Activated CD4-positive, alpha-beta T cell treated with anti-CD3 and anti-CD28 coated beads, Interleukin-2, amount 10 ng/mL, durations not matched to agents 7 days and 5 days (primary cell): ENCODE measurements at regions not wholly inside any gene's neighbourhood (a gene's known extent, or its start where the extent isn't known, plus 50 kb on each side); places are given as distances from the start of the nearest gene placed in this dataset.

Experiments
- CTCF ChIA-PET: fragments of 350-600 bp; sonication (Branson Sonifier 250); formaldehyde crosslinking; loops from one replicate; lab custom pipeline; 2021; ENCODE audit warnings: antibody characterized with exemption; lab: Charles Lee
- POLR2A ChIA-PET: fragments of 350-600 bp; sonication (Branson Sonifier 250); formaldehyde crosslinking; loops from one replicate; lab custom pipeline; 2021; ENCODE audit warnings: antibody characterized with exemption; lab: Charles Lee
- DNase-seq: peaks from one replicate; pipeline ENCODE4 v3.0.0-alpha.2; 2020
- H3K27ac Mint-ChIP-seq: one replicate; pipeline ENCODE4 v1.8.0; 2021; ENCODE audit warnings: mild to moderate bottlenecking, moderate library complexity, mixed read lengths
- H3K27me3 Mint-ChIP-seq: one replicate; pipeline ENCODE4 v1.8.0; 2021; ENCODE audit warnings: mixed read lengths
- H3K36me3 Mint-ChIP-seq: one replicate; pipeline ENCODE4 v1.8.0; 2021; ENCODE audit warnings: low read depth, mixed read lengths
- H3K4me1 Mint-ChIP-seq: one replicate; pipeline ENCODE4 v1.8.0; 2021; ENCODE audit warnings: mixed read lengths
- H3K4me3 Mint-ChIP-seq: one replicate; pipeline ENCODE4 v1.8.0; 2021; ENCODE audit warnings: mild to moderate bottlenecking, moderate library complexity, mixed read lengths
- H3K9me3 Mint-ChIP-seq: one replicate; pipeline ENCODE4 v1.8.0; 2021; ENCODE audit warnings: mixed read lengths

DNA sequence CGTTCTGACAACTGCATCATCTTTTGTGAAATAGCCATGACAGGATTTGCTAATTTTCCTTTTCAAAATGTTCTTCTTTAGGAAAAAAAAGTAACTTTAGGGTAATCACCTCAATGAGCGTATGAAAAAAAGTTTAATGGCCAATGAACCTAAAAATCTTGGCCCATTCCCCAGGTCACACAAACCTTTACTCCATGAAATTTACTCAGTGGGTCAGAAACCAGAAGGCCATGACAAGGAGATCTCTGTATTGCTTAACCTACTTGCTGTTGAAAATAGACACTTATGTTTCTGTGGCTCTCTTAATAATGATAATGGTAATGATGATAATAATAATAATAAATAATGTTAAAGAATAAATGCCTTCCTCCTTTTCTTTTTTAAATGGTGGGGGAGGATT lies 180.8 kb upstream of the IRX3 start:
- POLR2A ChIA-PET = no interaction called here
- H3K4me1 Mint-ChIP-seq = no peaks in the 10 kb centered on the region
- H3K27ac Mint-ChIP-seq = no peak overlapping the region
- CTCF ChIA-PET = no interaction called here
- DNase-seq = no peak
- peaks cover 8% of the 10 kb centered on the region for H3K9me3 Mint-ChIP-seq
- no peaks in the 10 kb centered on the region for H3K27me3 Mint-ChIP-seq
- H3K36me3 Mint-ChIP-seq = no peaks in the 10 kb centered on the region
- no peak overlapping the region for H3K4me3 Mint-ChIP-seq

DNA sequence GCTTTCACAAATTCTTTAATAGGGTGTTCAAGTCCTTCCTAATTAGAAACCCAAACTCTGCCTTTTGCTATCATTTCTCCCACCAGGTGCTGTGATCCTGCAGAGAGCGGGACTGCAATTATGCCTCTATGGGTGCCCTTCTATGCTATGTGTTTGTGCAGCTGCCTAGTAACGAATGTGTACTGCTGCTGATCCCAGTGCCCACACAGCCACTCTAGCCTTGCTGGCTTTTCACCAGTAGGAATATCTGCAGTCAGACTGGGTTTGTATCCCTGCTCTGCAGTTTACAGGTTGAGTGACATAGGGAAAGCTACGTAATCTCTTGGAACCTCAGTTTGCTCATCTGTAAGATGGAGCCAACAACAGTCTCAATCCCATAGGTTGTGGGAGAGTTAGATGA lies 179.6 kb upstream of the IRX3 start:
- no peak overlapping the region for H3K27ac Mint-ChIP-seq
- H3K4me3 Mint-ChIP-seq = no peak overlapping the region
- peaks cover 8% of the 10 kb centered on the region for H3K9me3 Mint-ChIP-seq
- CTCF ChIA-PET = no interaction called here
- no peaks in the 10 kb centered on the region for H3K36me3 Mint-ChIP-seq
- no peaks in the 10 kb centered on the region for H3K27me3 Mint-ChIP-seq
- POLR2A ChIA-PET = no interaction called here
- no peak for DNase-seq
- no peaks in the 10 kb centered on the region for H3K4me1 Mint-ChIP-seq

DNA sequence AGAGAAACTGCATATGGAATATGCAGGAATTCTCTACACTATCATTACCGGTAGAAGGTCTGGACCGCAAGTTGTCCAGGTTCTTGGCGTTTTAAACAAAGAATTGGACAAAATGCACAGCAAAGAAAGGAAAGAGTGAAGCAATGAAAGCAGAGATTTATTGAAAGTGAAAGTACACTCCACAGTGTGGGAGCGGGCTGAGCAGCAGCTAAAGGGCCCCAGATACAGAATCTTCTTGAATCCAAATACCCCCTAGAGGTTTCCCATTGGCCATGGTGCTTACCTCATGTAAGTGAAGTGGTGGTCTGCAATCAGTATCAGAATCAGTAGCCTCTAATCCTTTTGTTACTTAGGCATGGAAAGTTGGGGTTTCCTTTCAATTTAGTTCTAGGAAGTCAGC lies 178.5 kb upstream of the IRX3 start:
- H3K27ac Mint-ChIP-seq = no peak overlapping the region

DNA sequence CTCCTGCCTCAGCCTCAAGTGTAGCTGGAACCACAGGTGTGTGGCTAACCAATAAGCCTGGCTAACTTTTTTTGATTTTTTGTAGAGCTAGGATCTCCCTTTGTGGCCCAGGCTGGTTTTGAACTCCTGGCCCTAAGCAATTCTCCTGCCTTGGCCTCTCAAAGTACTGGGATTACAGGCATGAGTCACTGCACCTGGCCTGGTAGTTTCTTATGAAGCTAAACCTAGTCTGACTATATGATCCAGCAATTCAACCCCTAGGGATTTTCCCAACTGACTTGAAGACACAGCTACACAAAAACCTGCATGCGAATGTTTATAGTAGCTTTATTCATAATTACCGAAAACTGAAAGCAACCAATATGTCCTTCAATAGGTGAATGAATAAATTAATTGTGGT lies 176.2 kb upstream of the IRX3 start:
- Mint-ChIP-seq H3K4me1 (no peaks in the 10 kb centered on the region), H3K27me3 (peaks cover 3% of the 10 kb centered on the region), H3K4me3 (no peak overlapping the region), H3K9me3 (peaks cover 8% of the 10 kb centered on the region), H3K27ac (no peak overlapping the region), H3K36me3 (no peaks in the 10 kb centered on the region)
- CTCF ChIA-PET = no interaction called here
- POLR2A ChIA-PET = no interaction called here
- DNase-seq = no peak

More for the DNA sequence above, 178.5 kb upstream of the IRX3 start:
- ChIA-PET POLR2A (no interaction called here), CTCF (interaction anchor here (0.6 kb wide), 1 partner anchor 1941 kb away, joined by 3 read pairs; no protein-coding TSS in a partner anchor)
- Mint-ChIP-seq H3K9me3 (peaks cover 8% of the 10 kb centered on the region), H3K4me1 (no peaks in the 10 kb centered on the region), H3K27me3 (no peaks in the 10 kb centered on the region), H3K36me3 (no peaks in the 10 kb centered on the region), H3K4me3 (no peak overlapping the region)
- DNase-seq = no peak

DNA sequence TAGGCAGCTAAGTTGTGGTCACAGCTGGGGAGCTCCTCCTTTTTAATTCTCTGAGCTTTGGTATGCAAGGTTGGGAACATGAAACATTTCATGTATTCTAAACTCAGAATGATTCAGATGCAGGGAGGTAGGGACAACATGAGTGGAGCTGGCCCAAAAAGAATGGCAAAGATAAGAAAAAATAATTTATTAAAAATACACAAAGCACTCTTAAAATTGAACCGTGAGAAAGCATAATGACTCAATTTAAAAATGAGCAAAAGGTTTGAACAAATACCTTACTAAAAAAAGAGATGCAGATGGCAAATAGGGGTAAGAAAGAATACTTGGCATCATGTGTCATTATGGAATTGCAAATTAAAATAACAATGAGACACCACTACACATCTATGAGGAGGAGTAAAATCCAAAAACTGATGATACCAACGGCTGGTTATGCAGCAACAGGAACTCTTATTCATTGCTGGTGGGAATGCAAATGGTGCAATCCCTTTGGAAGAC lies 175.6 kb upstream of the IRX3 start:
- ChIA-PET POLR2A (no interaction called here), CTCF (no interaction called here)
- H3K4me1 Mint-ChIP-seq = no peaks in the 10 kb centered on the region

DNA sequence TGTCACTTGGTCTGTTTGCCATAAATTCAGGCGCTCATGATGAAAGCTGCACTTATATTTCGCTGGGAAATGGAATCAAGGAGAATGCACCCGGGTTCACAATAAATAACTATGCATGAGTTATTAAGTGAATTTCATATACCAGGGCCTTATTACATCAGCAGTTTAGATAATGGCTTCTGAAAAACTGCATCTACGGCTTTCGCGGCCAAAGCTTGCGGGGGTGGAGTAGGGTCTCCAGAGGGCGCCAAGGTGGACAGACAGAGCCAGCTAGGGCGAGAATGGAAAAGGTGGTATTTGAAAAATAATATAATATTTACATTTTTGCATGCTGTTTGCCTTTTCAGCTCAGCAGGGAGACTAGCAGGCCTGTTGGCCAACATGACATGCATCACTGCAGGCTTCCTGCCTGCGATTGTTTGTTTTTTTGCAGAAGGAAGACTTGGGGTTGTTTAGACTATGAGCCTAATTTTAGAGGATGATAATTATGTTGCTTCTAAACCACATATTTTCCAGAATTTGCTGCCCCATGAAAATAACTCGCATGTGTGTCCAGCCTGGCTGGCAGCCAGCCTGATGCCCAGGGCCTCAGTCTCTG lies 173.8 kb upstream of the IRX3 start:
- no peak for DNase-seq

More for the DNA sequence above, 175.6 kb upstream of the IRX3 start:
- no peaks in the 10 kb centered on the region for H3K36me3 Mint-ChIP-seq
- H3K4me3 Mint-ChIP-seq = no peak overlapping the region
- no peak overlapping the region for H3K27ac Mint-ChIP-seq
- H3K27me3 Mint-ChIP-seq = peaks cover 3% of the 10 kb centered on the region
- H3K9me3 Mint-ChIP-seq = peaks cover 8% of the 10 kb centered on the region
- DNase-seq = no peak

DNA sequence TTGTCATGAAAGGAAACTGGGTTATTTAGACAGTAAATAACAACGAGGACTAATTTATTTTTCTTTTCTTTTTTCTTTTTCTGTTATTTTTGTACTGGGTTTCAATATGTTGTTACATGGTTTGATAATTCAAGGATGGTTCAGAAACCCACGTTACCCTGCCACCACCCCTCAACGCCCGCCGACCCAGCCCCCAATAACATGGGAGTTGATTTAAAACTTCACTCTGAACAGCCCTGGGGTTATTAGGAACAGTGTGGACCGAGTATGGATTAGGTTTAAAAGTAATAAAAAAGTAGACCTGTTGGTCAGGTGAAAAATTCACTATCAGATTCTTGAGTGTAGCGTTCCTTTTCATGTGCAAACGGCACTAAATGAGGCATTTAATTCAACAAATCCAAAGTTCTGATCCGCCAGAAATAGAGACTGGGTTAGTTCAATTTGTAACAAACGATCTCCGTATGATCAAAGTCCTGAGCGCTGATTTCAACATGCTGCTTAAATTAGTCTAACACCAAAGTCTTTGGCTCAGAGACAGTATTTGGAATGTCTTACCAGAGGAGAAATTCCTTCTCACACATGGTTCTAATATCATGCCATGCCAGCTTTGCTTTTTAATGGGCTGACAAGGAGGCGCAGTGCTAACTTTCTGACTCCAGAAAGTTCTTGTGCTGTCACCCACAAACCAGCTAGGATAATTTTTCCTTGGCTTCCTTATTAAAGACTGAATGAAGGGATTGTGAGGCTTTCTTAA lies 173.1 kb upstream of the IRX3 start:
- Mint-ChIP-seq H3K27ac (no peak overlapping the region), H3K27me3 (peaks cover 5% of the 10 kb centered on the region), H3K36me3 (no peaks in the 10 kb centered on the region), H3K9me3 (peaks cover 6% of the 10 kb centered on the region), H3K4me1 (peaks cover 2% of the 10 kb centered on the region), H3K4me3 (no peak overlapping the region)
- no peak for DNase-seq
- ChIA-PET CTCF (no interaction called here), POLR2A (no interaction called here)

More for the DNA sequence above, 173.8 kb upstream of the IRX3 start:
- CTCF ChIA-PET = no interaction called here
- Mint-ChIP-seq H3K4me3 (no peak overlapping the region), H3K9me3 (peaks cover 6% of the 10 kb centered on the region), H3K27ac (no peak overlapping the region), H3K36me3 (no peaks in the 10 kb centered on the region), H3K27me3 (peaks cover 5% of the 10 kb centered on the region), H3K4me1 (no peaks in the 10 kb centered on the region)
- POLR2A ChIA-PET = no interaction called here

DNA sequence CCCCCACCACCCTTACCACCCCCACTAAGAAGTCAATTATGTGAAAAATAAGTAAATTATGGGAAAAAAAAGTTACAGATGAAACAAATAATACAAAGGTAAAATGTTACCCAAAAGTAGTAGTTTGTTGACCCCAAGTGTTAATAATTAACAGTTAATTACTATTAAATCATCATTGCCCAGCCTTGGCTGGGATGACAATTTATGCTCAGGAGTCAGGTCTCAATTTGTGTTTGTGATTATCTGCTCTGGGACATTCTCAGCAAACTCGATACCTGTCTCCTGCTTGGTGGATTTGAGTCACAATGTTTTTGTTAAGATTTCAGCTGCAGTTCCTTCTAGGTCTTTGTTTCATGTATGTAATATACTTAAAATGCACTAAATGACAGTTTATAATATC lies 172.3 kb upstream of the IRX3 start:
- Mint-ChIP-seq H3K36me3 (no peaks in the 10 kb centered on the region), H3K27ac (no peak overlapping the region), H3K27me3 (peaks cover 5% of the 10 kb centered on the region), H3K9me3 (peaks cover 6% of the 10 kb centered on the region), H3K4me3 (no peak overlapping the region), H3K4me1 (peaks cover 5% of the 10 kb centered on the region)
- DNase-seq = no peak
- ChIA-PET POLR2A (no interaction called here), CTCF (no interaction called here)

DNA sequence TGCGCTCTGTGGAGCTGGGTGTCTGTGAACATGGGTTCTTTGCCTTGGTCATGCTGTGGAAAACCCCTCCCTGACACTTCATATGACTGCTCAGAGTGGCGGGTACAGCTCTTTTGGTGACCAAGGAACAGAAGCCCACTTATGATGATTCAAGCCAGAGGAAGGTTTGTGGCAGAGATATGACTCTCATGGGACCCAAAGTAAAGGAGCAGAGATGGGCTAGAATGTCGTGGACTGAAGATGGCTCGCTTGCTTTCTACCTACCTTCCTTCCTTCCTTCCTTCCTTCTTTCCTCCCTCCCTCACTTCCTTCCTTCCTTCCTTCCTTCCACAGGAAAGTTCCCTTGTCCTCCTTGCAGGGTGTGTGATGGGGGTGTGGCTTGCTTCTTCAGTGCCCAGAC lies 169.7 kb upstream of the IRX3 start:
- ChIA-PET POLR2A (no interaction called here), CTCF (interaction anchor here (0.5 kb wide), 1 partner anchor 9 kb away, joined by 7 read pairs; no protein-coding TSS in a partner anchor)
- Mint-ChIP-seq H3K27ac (no peak overlapping the region), H3K36me3 (no peaks in the 10 kb centered on the region), H3K4me1 (peaks cover 6% of the 10 kb centered on the region), H3K27me3 (peaks cover 5% of the 10 kb centered on the region), H3K4me3 (no peak overlapping the region), H3K9me3 (no peaks in the 10 kb centered on the region)
- DNase-seq = no peak

DNA sequence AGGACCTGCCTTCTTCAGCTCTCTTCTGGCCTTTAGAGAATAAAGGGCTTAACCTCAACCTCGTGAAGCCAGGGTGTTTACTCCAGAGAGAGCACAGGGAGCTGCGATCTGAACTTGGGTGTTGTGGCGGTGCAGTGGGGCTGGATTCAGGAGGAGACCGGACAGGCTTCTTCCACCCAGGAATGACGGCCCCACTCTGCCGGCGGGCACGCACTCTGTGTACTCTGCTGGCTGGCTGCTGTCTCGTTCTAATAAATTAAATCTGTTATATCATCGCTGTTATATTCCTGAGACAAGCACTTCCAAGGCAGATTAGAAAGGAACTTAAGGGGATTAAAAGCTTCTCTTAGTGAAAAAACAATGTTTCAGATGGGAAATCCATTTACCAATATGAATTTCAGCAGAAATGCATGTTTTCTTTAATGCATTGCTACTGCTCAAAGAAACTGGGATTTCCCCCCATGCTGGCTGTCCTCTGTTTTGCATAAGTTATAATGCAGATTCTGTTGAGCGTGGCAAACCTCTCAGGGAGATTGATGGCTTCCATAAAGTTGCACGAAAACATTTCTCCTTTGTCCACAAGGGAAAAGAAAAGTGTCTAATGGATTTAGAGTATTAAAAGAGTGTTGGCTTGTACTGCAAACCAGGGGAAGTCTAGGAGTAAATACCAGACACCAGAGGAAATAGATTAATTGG lies 168.6 kb upstream of the IRX3 start:
- Mint-ChIP-seq H3K4me3 (no peak overlapping the region), H3K36me3 (no peaks in the 10 kb centered on the region), H3K27ac (no peak overlapping the region), H3K27me3 (peaks cover 7% of the 10 kb centered on the region), H3K4me1 (peaks cover 6% of the 10 kb centered on the region), H3K9me3 (no peaks in the 10 kb centered on the region)
- DNase-seq = no peak
- ChIA-PET POLR2A (no interaction called here), CTCF (no interaction called here)

DNA sequence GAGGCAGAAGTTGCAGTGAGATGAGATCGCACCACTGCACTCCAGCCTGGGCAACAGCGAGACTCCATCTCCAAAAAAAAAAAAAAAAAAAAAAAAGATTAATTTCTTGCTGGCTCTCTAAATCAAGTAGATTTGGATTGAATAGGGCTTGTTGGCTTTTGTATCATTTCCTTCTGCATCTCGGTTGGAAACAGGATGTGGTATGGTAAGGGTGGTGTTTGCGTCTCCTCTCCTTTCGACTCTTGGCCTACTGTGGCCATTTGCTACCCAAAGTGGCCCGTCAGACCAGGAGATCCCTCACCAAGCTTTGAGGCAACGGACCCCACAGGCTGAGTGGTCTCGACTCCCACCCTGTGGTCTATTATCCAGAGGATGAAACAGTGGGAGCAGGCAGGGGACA lies 168.0 kb upstream of the IRX3 start:
- Mint-ChIP-seq H3K27ac (no peak overlapping the region), H3K27me3 (peaks cover 7% of the 10 kb centered on the region), H3K4me1 (peaks cover 6% of the 10 kb centered on the region), H3K4me3 (no peak overlapping the region), H3K9me3 (no peaks in the 10 kb centered on the region), H3K36me3 (no peaks in the 10 kb centered on the region)
- ChIA-PET CTCF (no interaction called here), POLR2A (no interaction called here)
- no peak for DNase-seq

DNA sequence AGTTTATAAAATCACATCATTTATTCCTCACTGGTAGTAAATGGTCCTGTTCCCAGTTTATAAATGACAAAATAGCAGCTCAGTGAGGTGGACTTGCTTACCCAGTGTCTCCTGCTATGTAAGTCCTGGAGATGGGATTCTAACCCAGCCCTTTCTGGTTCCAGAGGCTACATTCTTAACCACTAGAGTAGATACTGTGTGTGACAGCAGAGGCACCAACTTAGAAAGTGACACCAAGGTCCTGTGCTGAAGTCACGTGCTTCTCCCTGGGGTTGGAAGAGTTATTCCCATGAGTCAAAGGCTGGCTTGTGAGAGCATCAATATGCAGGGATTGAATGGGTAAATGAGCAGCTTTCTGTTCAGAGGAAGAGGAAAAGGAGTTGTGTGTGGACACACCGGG lies 167.3 kb upstream of the IRX3 start:
- POLR2A ChIA-PET = no interaction called here
- CTCF ChIA-PET = no interaction called here
- H3K27ac Mint-ChIP-seq = no peak overlapping the region
- peaks cover 7% of the 10 kb centered on the region for H3K27me3 Mint-ChIP-seq
- H3K4me1 Mint-ChIP-seq = peaks cover 6% of the 10 kb centered on the region
- no peaks in the 10 kb centered on the region for H3K36me3 Mint-ChIP-seq
- no peaks in the 10 kb centered on the region for H3K9me3 Mint-ChIP-seq
- no peak overlapping the region for H3K4me3 Mint-ChIP-seq
- DNase-seq = no peak
